Mesendoderm (in vitro differentiated cells): ENCODE measurements at regions not wholly inside any gene's neighbourhood (a gene's known extent, or its start where the extent isn't known, plus 50 kb on each side); places are given as distances from the start of the nearest gene placed in this dataset.

Experiments
- DNase-seq: peaks from one replicate; pipeline ENCODE4 v3.0.0; 2013
- H2AK5ac ChIP-seq: 2 replicates; pipeline ENCODE4 v1.6.1; 2013; ENCODE audit warnings: low read length, inconsistent platforms
- H2BK120ac ChIP-seq: 2 replicates; pipeline ENCODE4 v1.6.1; 2013; ENCODE audit warnings: low read depth, mild to moderate bottlenecking, low read length, moderate library complexity, mixed read lengths
- H2BK15ac ChIP-seq: replicated peaks from 2 replicates; pipeline ENCODE4 v1.6.1; 2013; ENCODE audit warnings: low read depth, mild to moderate bottlenecking, moderate library complexity
- H2BK5ac ChIP-seq: 2 replicates; pipeline ENCODE4 v1.6.1; 2013; ENCODE audit warnings: low read length, inconsistent platforms
- H3K18ac ChIP-seq: 2 replicates; pipeline ENCODE4 v1.6.1; 2013; ENCODE audit warnings: mild to moderate bottlenecking, low read length, mixed read lengths
- H3K23ac ChIP-seq: one replicate; pipeline ENCODE4 v1.6.1; 2013; ENCODE audit warnings: low read length
- H3K27ac ChIP-seq: 2 replicates; pipeline ENCODE4 v1.5.1; 2013; ENCODE audit warnings: low read depth, mild to moderate bottlenecking, inconsistent platforms, low read length, moderate library complexity
- H3K27me3 ChIP-seq: 2 replicates; pipeline ENCODE4 v1.6.1; 2013; ENCODE audit warnings: low read length, control low read depth, mild to moderate bottlenecking, inconsistent platforms; ENCODE audit not compliant: insufficient read depth, poor library complexity
- H3K36me3 ChIP-seq: 2 replicates; pipeline ENCODE4 v1.6.1; 2013; ENCODE audit warnings: low read length, inconsistent platforms; ENCODE audit not compliant: control insufficient read depth, insufficient read depth
- H3K4ac ChIP-seq: one replicate; pipeline ENCODE4 v1.6.1; 2013; ENCODE audit warnings: low read depth, mild to moderate bottlenecking, low read length, moderate library complexity
- H3K4me1 ChIP-seq: 2 replicates; pipeline ENCODE4 v1.6.1; 2013; ENCODE audit warnings: low read depth, low read length, inconsistent platforms; ENCODE audit not compliant: control insufficient read depth
- H3K4me2 ChIP-seq: 2 replicates; pipeline ENCODE4 v1.6.1; 2013; ENCODE audit warnings: low read length
- H3K4me3 ChIP-seq: 2 replicates; pipeline ENCODE4 v1.5.1; 2013; ENCODE audit warnings: mild to moderate bottlenecking, low read length
- H3K56ac ChIP-seq: one replicate; pipeline ENCODE4 v1.6.1; 2013; ENCODE audit warnings: low read length
- H3K79me1 ChIP-seq: 2 replicates; pipeline ENCODE4 v1.6.1; 2013; ENCODE audit warnings: low read length, inconsistent platforms
- H3K79me2 ChIP-seq: 2 replicates; pipeline ENCODE4 v1.6.1; 2013; ENCODE audit warnings: mild to moderate bottlenecking, low read length; ENCODE audit not compliant: control insufficient read depth, insufficient read depth
- H3K9ac ChIP-seq: 2 replicates; pipeline ENCODE4 v1.6.1; 2013; ENCODE audit warnings: low read length, inconsistent platforms
- H4K5ac ChIP-seq: one replicate; pipeline ENCODE4 v1.6.1; 2013; ENCODE audit warnings: low read length
- H4K8ac ChIP-seq: one replicate; pipeline ENCODE4 v1.6.1; 2013; ENCODE audit warnings: low read depth, mild to moderate bottlenecking, control low read depth, low read length, moderate library complexity
- whole genome bisulfite sequencing: extraction: QIAGEN DNeasy Blood & Tissue Kit; methylation state at CpG from one replicate; pipeline ENCODE4 v1.1.7; 2013; ENCODE audit warnings: low lambda C conversion rate, missing lambda C conversion rate; ENCODE audit not compliant: insufficient coverage; ENCODE audit errors: extremely low coverage; 5-methylcytosine and 5-hydroxymethylcytosine counted together

DNA sequence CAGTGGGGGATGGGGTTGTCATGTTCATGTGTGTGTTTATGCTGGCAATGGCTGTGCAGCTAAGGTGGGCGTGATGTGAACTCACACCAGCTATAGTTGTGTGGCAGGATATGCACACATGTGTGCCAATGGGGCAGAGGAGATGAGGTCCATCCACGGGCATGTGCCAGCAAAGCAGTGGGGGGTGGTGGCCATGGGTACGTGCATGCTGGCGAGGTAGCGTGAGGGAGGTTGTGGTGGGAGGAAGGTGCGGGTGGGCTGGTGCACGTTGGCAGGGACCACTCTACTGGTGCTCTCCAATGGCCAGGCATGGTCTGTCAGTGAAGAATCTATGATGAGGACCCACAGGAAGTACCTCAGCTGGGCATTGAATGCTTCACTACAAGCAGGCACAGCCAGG is 567.5 kb upstream of the SORCS1 start:
- Histone ChIP-seq H3K36me3 (no peaks in the 10 kb centered on the region), H3K18ac (no peak overlapping the region), H3K4me3 (no peak overlapping the region), H3K79me1 (no peaks in the 10 kb centered on the region), H2BK5ac (no peak overlapping the region), H2AK5ac (no peak overlapping the region), H4K8ac (no peak overlapping the region), H3K27ac (no peak overlapping the region), H3K4ac (no peak overlapping the region), H3K4me1 (no peaks in the 10 kb centered on the region), H4K5ac (no peak overlapping the region), H3K79me2 (no peaks in the 10 kb centered on the region), H2BK120ac (no peak overlapping the region), H3K56ac (no peak overlapping the region), H3K27me3 (no peaks in the 10 kb centered on the region), H3K9ac (no peak overlapping the region), H2BK15ac (no peak overlapping the region), H3K4me2 (no peak overlapping the region), H3K23ac (no peak overlapping the region)
- WGBS: no CpG with 5 or more reads among the region's 7 CpGs
- no peak for DNase-seq

DNA sequence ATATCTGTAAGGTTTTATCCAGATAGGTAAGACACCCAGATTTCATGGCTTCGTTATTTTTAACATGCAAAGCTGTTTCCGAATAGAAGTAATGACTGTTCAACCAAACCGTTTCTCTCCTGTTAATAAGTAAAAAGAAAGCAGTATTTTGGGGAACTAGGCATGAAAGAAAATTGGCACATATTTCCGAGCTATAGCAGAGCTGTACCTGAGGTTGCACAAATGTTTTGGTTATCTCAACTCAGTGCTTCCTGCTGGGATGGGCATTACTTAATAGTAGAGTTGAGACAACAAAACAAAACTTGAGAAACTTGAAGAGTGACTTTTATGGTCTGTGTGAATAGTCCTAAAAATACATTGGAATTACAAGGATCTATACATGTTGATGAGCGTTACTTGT is 564.3 kb upstream of the SORCS1 start:
- WGBS: no CpG with 5 or more reads among the region's 5 CpGs
- no peak overlapping the region for H2BK5ac ChIP-seq
- H3K27me3 ChIP-seq: no peaks in the 10 kb centered on the region
- no peak for DNase-seq
- H3K56ac ChIP-seq: no peak overlapping the region
- no peak overlapping the region for H3K4me3 ChIP-seq
- no peak overlapping the region for H4K8ac ChIP-seq
- no peaks in the 10 kb centered on the region for H3K79me2 ChIP-seq
- no peak overlapping the region for H3K9ac ChIP-seq
- H2BK120ac ChIP-seq: no peak overlapping the region
- no peak overlapping the region for H3K23ac ChIP-seq
- H4K5ac ChIP-seq: no peak overlapping the region
- H3K18ac ChIP-seq: no peak overlapping the region
- H3K4me1 ChIP-seq: no peaks in the 10 kb centered on the region
- no peak overlapping the region for H2AK5ac ChIP-seq
- no peak overlapping the region for H2BK15ac ChIP-seq
- no peak overlapping the region for H3K27ac ChIP-seq
- no peak overlapping the region for H3K4me2 ChIP-seq
- no peaks in the 10 kb centered on the region for H3K36me3 ChIP-seq
- no peak overlapping the region for H3K4ac ChIP-seq
- H3K79me1 ChIP-seq: no peaks in the 10 kb centered on the region

DNA sequence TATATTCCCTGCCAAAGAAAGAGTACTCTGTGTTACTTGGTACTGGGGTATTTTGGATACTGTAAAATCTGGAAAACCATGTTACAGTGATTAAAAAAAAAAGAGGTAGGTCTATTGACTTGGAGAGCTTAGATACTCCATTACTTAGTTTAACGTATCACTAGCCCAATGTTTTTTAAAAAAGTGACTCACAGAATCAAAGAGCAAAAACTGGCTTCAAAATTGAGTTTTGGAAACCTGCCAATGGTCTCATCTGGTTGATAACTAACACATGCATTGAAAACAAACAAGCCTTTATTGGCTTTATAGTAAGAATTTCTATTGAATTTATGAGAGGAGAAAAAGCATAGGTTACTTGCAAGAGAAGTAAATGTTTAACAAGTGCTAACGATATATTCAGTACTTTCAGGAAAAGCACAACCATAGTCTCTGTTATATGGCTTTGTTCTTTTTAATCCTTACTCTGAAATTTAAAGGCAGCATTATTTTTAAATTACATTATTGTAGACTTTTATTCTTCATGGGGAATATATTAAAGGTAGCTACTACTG is 563.3 kb upstream of the SORCS1 start:
- Histone ChIP-seq H2AK5ac (no peak overlapping the region), H3K4me1 (no peaks in the 10 kb centered on the region), H3K79me2 (no peaks in the 10 kb centered on the region), H3K4me2 (no peak overlapping the region), H4K5ac (no peak overlapping the region), H3K27ac (no peak overlapping the region), H3K4me3 (no peak overlapping the region), H3K56ac (no peak overlapping the region), H2BK15ac (no peak overlapping the region), H3K9ac (no peak overlapping the region), H3K79me1 (no peaks in the 10 kb centered on the region), H3K4ac (no peak overlapping the region), H3K18ac (no peak overlapping the region), H3K27me3 (no peaks in the 10 kb centered on the region), H2BK5ac (no peak overlapping the region), H4K8ac (no peak overlapping the region), H3K23ac (no peak overlapping the region), H2BK120ac (no peak overlapping the region), H3K36me3 (no peaks in the 10 kb centered on the region)
- WGBS: no CpG with 5 or more reads among the region's 2 CpGs
- no peak for DNase-seq

DNA sequence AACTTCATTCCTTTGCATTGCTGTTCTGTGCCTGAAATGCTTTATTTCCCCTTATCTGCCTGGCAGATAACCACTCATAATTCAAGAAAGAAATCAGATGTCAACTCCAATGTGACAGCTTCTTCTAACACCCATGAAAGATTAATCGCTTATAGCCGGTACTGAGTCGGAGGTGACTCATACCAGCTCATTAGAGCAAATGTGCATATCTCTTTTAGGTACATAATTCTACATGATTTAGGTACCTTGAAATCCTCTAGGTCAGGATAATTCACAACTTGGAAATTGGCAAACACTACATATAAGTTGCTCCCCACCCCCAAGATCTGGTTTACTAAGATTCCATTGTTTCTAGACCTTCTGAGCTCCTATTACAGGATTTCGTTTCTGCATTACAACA is 554.4 kb upstream of the SORCS1 start:
- H4K8ac ChIP-seq: no peak overlapping the region
- no peaks in the 10 kb centered on the region for H3K4me1 ChIP-seq
- H2AK5ac ChIP-seq: no peak overlapping the region
- no peak overlapping the region for H4K5ac ChIP-seq
- WGBS: no CpG with 5 or more reads among the region's 4 CpGs
- no peaks in the 10 kb centered on the region for H3K27me3 ChIP-seq
- no peak overlapping the region for H3K18ac ChIP-seq
- H3K79me1 ChIP-seq: no peaks in the 10 kb centered on the region
- no peaks in the 10 kb centered on the region for H3K36me3 ChIP-seq
- no peak overlapping the region for H2BK120ac ChIP-seq
- H3K4ac ChIP-seq: no peak overlapping the region
- no peaks in the 10 kb centered on the region for H3K79me2 ChIP-seq
- H3K4me3 ChIP-seq: no peak overlapping the region
- DNase-seq: no peak
- no peak overlapping the region for H3K9ac ChIP-seq
- no peak overlapping the region for H3K56ac ChIP-seq
- H2BK5ac ChIP-seq: no peak overlapping the region
- no peak overlapping the region for H3K27ac ChIP-seq
- no peak overlapping the region for H3K23ac ChIP-seq
- H2BK15ac ChIP-seq: no peak overlapping the region
- no peak overlapping the region for H3K4me2 ChIP-seq

DNA sequence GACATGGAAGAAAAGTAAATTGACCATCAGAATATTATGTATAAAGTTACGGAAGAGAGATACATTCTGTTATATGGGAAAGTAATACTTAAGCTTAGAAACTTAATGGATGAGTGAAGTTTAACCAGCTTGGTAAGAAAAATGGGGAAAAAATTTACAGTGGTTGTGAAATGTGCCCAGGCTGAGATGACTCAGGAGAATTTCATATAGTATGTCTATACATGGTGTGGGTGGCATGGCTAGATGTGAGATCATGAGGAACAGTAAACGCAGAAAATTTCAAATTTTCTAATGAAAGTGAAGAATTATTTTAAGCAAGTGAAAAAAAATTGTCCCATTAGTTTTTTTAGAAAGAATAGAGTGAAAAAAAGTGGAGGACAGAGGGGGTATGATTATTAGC is 552.5 kb upstream of the SORCS1 start:
- no peaks in the 10 kb centered on the region for H3K36me3 ChIP-seq
- H2BK15ac ChIP-seq: no peak overlapping the region
- H2BK120ac ChIP-seq: no peak overlapping the region
- H2BK5ac ChIP-seq: no peak overlapping the region
- H4K5ac ChIP-seq: no peak overlapping the region
- no peak for DNase-seq
- H3K79me2 ChIP-seq: no peaks in the 10 kb centered on the region
- H3K4me2 ChIP-seq: no peak overlapping the region
- no peak overlapping the region for H3K4me3 ChIP-seq
- H3K79me1 ChIP-seq: no peaks in the 10 kb centered on the region
- H3K23ac ChIP-seq: no peak overlapping the region
- H3K27ac ChIP-seq: no peak overlapping the region
- no peak overlapping the region for H3K18ac ChIP-seq
- no peak overlapping the region for H3K4ac ChIP-seq
- no peaks in the 10 kb centered on the region for H3K27me3 ChIP-seq
- 100% methylated on average over 1 of the region's 2 CpGs for WGBS
- no peaks in the 10 kb centered on the region for H3K4me1 ChIP-seq
- H3K9ac ChIP-seq: no peak overlapping the region
- no peak overlapping the region for H4K8ac ChIP-seq
- no peak overlapping the region for H2AK5ac ChIP-seq
- no peak overlapping the region for H3K56ac ChIP-seq

DNA sequence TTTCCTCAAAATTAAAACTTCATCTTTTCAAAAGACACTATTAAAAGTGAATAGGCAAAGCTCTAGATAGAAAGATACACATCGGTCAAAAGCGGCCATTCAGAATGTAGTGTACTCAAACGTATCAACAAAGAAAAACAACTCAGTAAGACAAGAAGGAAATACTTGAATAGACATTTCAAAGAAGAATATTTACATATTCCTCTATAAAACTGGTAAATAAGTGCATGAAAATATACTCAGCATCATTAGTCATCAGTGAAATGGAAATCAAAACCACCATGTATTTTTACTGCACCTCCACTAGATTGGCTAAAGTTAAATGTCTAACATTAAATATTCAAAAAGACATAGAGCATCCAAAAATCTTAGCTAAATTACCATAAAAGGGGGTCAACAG is 551.1 kb upstream of the SORCS1 start:
- H3K4ac ChIP-seq: no peak overlapping the region
- WGBS: no CpG with 5 or more reads among the region's 3 CpGs
- no peak overlapping the region for H4K8ac ChIP-seq
- H3K18ac ChIP-seq: no peak overlapping the region
- DNase-seq: no peak
- H3K56ac ChIP-seq: no peak overlapping the region
- H4K5ac ChIP-seq: no peak overlapping the region
- H3K23ac ChIP-seq: no peak overlapping the region
- no peaks in the 10 kb centered on the region for H3K27me3 ChIP-seq
- no peaks in the 10 kb centered on the region for H3K79me2 ChIP-seq
- H3K27ac ChIP-seq: no peak overlapping the region
- no peaks in the 10 kb centered on the region for H3K4me1 ChIP-seq
- H2BK120ac ChIP-seq: no peak overlapping the region
- no peak overlapping the region for H2BK15ac ChIP-seq
- H3K4me2 ChIP-seq: no peak overlapping the region
- H3K79me1 ChIP-seq: no peaks in the 10 kb centered on the region
- H3K36me3 ChIP-seq: no peaks in the 10 kb centered on the region
- H3K9ac ChIP-seq: no peak overlapping the region
- no peak overlapping the region for H2BK5ac ChIP-seq
- no peak overlapping the region for H3K4me3 ChIP-seq
- no peak overlapping the region for H2AK5ac ChIP-seq
